ENCODE measurements at regions not wholly inside any gene's neighbourhood (a gene's known extent, or its start where the extent isn't known, plus 50 kb on each side); places are given as distances from the start of the nearest gene placed in this dataset.

- TF ChIP-seq ZNF462 (CRISPR knock-in tag; IDR thresholded peaks at IDR 0.05) (no peak), ZNF114 (CRISPR knock-in tag; IDR thresholded peaks at IDR 0.05) (no peak), POLR2AphosphoS5 (IDR thresholded peaks at IDR 0.05; ENCODE audit: low read depth) (no peak), ZNF331 (CRISPR knock-in tag; IDR thresholded peaks at IDR 0.05; ENCODE audit: low read depth) (no peak), CREB1 (CRISPR knock-in tag; IDR thresholded peaks at IDR 0.05; ENCODE audit: low read depth) (no peak), STAT1 (IDR thresholded peaks at IDR 0.05; ENCODE audit: unreplicated experiment) (no peak), EZH2 (IDR thresholded peaks at IDR 0.05; ENCODE audit: low read depth, unreplicated experiment) (no peak), CTCF (conservative IDR thresholded peaks at IDR 0.05; ENCODE audit: low read depth in 2 of 2) (no peak)
Measured at GRCh38 chrX:116628464-116628863, 165.7 kb upstream of the CT83 start (continued).

DNA sequence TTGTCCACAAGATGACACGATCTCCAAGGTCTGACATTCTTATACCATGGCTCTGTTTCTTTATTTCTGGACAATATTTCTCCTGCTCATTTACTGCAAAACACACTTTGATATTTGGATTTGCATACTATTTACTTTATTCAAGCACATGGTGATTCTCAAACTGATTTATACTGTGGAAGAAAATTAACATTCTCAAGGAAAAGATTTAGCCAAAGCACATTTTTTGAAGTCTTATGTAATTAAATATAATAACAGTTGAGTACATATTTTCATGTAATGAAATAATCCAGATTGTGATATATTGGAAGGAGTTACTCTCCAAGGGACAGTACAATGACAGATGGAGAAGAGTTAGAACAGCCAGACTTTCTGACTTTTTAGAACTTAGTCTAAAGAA is 155.8 kb upstream of the CT83 start:
- ATAC-seq (no peak), DNase-seq (ENCODE audit: low spot score) (no peak)
- Histone ChIP-seq H3K4me3 (no peak overlapping the region), H3K27ac (ENCODE audit: low read depth) (no peak overlapping the region), H3K4me1 (ENCODE audit: insufficient read depth) (no peaks in the 10 kb centered on the region), H3K9me2 (ENCODE audit: insufficient read depth) (no peaks in the 10 kb centered on the region), H4K20me1 (replicated peaks; ENCODE audit: insufficient read depth) (no peaks in the 10 kb centered on the region), H3K27me3 (ENCODE audit: insufficient read depth) (no peaks in the 10 kb centered on the region), H3F3A (replicated peaks; ENCODE audit: low read depth) (no peaks in the 10 kb centered on the region), H2AFZ (no peak overlapping the region), H3K4me2 (no peak overlapping the region), H3K79me2 (replicated peaks; ENCODE audit: insufficient read depth) (no peaks in the 10 kb centered on the region), H3K36me3 (ENCODE audit: insufficient read depth) (no peaks in the 10 kb centered on the region)
- Mint-ChIP-seq H3K4me1 (no peaks in the 10 kb centered on the region), H3K4me3 (no peak overlapping the region), H3K36me3 (ENCODE audit: low read depth) (no peaks in the 10 kb centered on the region), H3K27me3 (ENCODE audit: insufficient read depth, low read depth, poor library complexity) (no peaks in the 10 kb centered on the region), H3K9me3 (no peaks in the 10 kb centered on the region), H3K27ac (no peak overlapping the region)
- TF ChIP-seq, protein P1, sequence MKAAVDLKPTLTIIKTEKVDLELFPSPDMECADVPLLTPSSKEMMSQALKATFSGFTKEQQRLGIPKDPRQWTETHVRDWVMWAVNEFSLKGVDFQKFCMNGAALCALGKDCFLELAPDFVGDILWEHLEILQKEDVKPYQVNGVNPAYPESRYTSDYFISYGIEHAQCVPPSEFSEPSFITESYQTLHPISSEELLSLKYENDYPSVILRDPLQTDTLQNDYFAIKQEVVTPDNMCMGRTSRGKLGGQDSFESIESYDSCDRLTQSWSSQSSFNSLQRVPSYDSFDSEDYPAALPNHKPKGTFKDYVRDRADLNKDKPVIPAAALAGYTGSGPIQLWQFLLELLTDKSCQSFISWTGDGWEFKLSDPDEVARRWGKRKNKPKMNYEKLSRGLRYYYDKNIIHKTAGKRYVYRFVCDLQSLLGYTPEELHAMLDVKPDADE (IDR thresholded peaks at IDR 0.05) = no peak
- TF ChIP-seq CTCF (conservative IDR thresholded peaks at IDR 0.05; ENCODE audit: low read depth in 2 of 2) (no peak), POLR2AphosphoS5 (IDR thresholded peaks at IDR 0.05; ENCODE audit: low read depth) (no peak), ZNF114 (CRISPR knock-in tag; IDR thresholded peaks at IDR 0.05) (no peak), JUNB (IDR thresholded peaks at IDR 0.05; ENCODE audit: unreplicated experiment) (no peak), STAT1 (IDR thresholded peaks at IDR 0.05; ENCODE audit: unreplicated experiment) (no peak), ZNF331 (CRISPR knock-in tag; IDR thresholded peaks at IDR 0.05; ENCODE audit: low read depth) (no peak)
